Subcutaneous abdominal adipose tissue (tissue), 5 donors: ENCODE measurements at regions not wholly inside any gene's neighbourhood (a gene's known extent, or its start where the extent isn't known, plus 50 kb on each side); places are given as distances from the start of the nearest gene placed in this dataset.

Experiments used
- H3K27ac ChIP-seq: one replicate; pipeline ENCODE4 v1.7.0; 2013; ENCODE audit warnings: low read depth, mild to moderate bottlenecking, inconsistent platforms, low read length, moderate library complexity
- H3K27me3 ChIP-seq, 5 donors: one replicate each; pipeline ENCODE4 v1.7.0; 2013; ENCODE audit warnings: low read length in 5 of 5, inconsistent platforms in 1 of 5; ENCODE audit not compliant: control insufficient read depth in 5 of 5, insufficient read depth in 4 of 5
- H3K36me3 ChIP-seq, 5 donors: one replicate each; pipeline ENCODE4 v1.7.0; 2013; ENCODE audit warnings: low read length in 5 of 5; ENCODE audit not compliant: control insufficient read depth in 5 of 5, insufficient read depth in 5 of 5
- H3K4me1 ChIP-seq, 5 donors: one replicate each; pipeline ENCODE4 v1.7.0; 2013; ENCODE audit warnings: low read length in 5 of 5, mild to moderate bottlenecking in 3 of 5, moderate library complexity in 1 of 5; ENCODE audit not compliant: control insufficient read depth in 5 of 5, insufficient read depth in 5 of 5
- H3K4me3 ChIP-seq, 5 donors: one replicate each; pipeline ENCODE4 v1.7.0; 2013; ENCODE audit warnings: low read length in 5 of 5, low read depth in 1 of 5
- H3K9ac ChIP-seq, 5 donors: one replicate each; pipeline ENCODE4 v1.7.0; 2013; ENCODE audit warnings: low read length in 5 of 5, mild to moderate bottlenecking in 4 of 5, moderate library complexity in 3 of 5
- H3K9me3 ChIP-seq, 5 donors: one replicate each; pipeline ENCODE4 v1.7.0; 2013; ENCODE audit warnings: low read length in 5 of 5; ENCODE audit not compliant: control insufficient read depth in 5 of 5
- donor health status: healthy.
- donor health status: healthy.
- donor health status: healthy.
- donor health status: healthy.
- donor health status: healthy.

- Histone ChIP-seq H3K9ac (no peak overlapping the region), H3K4me3 (no peak overlapping the region), H3K27ac (no peak overlapping the region), H3K36me3 (no peaks in the 10 kb centered on the region), H3K27me3 (no peaks in the 10 kb centered on the region), H3K4me1 (no peaks in the 10 kb centered on the region), H3K9me3 (peaks cover 0 to 2% (median 0%) of the 10 kb centered on the region in 5 donors)
These were observed 495.1 kb upstream of the FAT1 start for GRCh38 chr4:187218705-187219245.

GRCh38 chr4:187224560-187224959 is 500.9 kb upstream of the FAT1 start:
- Histone ChIP-seq H3K9ac (no peak overlapping the region), H3K27me3 (no peaks in the 10 kb centered on the region), H3K4me3 (no peak overlapping the region), H3K4me1 (no peaks in the 10 kb centered on the region), H3K27ac (no peak overlapping the region), H3K36me3 (no peaks in the 10 kb centered on the region), H3K9me3 (peaks cover 0 to 2% (median 0%) of the 10 kb centered on the region in 5 donors)

GRCh38 chr4:187227907-187228704 is 504.4 kb upstream of the FAT1 start:
- no peaks in the 10 kb centered on the region for H3K36me3 ChIP-seq
- H3K4me1 ChIP-seq, result no peaks in the 10 kb centered on the region
- no peak overlapping the region for H3K27ac ChIP-seq
- H3K9me3 ChIP-seq, result no peaks in the 10 kb centered on the region
- H3K27me3 ChIP-seq, result no peaks in the 10 kb centered on the region
- H3K9ac ChIP-seq, result no peak overlapping the region
- H3K4me3 ChIP-seq, result no peak overlapping the region

- Histone ChIP-seq H3K27ac (no peak overlapping the region), H3K36me3 (no peaks in the 10 kb centered on the region), H3K9me3 (no peaks in the 10 kb centered on the region), H3K9ac (no peak overlapping the region), H3K4me3 (no peak overlapping the region), H3K4me1 (peaks cover 0 to 5% (median 0%) of the 10 kb centered on the region in 5 donors), H3K27me3 (no peaks in the 10 kb centered on the region)
These were observed 508.5 kb upstream of the FAT1 start for GRCh38 chr4:187232196-187232595.

GRCh38 chr4:187232796-187233195 is 509.1 kb upstream of the FAT1 start:
- no peaks in the 10 kb centered on the region for H3K36me3 ChIP-seq
- no peaks in the 10 kb centered on the region for H3K9me3 ChIP-seq
- H3K9ac ChIP-seq, result no peak overlapping the region
- H3K4me1 ChIP-seq, result peaks cover 0 to 5% (median 0%) of the 10 kb centered on the region in 5 donors
- no peak overlapping the region for H3K4me3 ChIP-seq
- H3K27me3 ChIP-seq, result no peaks in the 10 kb centered on the region
- no peak overlapping the region for H3K27ac ChIP-seq

GRCh38 chr4:187235456-187236170 is 512.0 kb upstream of the FAT1 start:
- H3K4me3 ChIP-seq, result no peak overlapping the region
- no peak overlapping the region for H3K9ac ChIP-seq
- H3K9me3 ChIP-seq, result no peaks in the 10 kb centered on the region
- peaks cover 0 to 5% (median 0%) of the 10 kb centered on the region in 5 donors for H3K4me1 ChIP-seq
- no peaks in the 10 kb centered on the region for H3K36me3 ChIP-seq
- no peak overlapping the region for H3K27ac ChIP-seq
- H3K27me3 ChIP-seq, result no peaks in the 10 kb centered on the region

- H3K27me3 ChIP-seq, result no peaks in the 10 kb centered on the region
- no peak overlapping the region for H3K9ac ChIP-seq
- peaks cover 0 to 5% (median 0%) of the 10 kb centered on the region in 5 donors for H3K4me1 ChIP-seq
- H3K36me3 ChIP-seq, result no peaks in the 10 kb centered on the region
- H3K9me3 ChIP-seq, result no peaks in the 10 kb centered on the region
- H3K27ac ChIP-seq, result no peak overlapping the region
- H3K4me3 ChIP-seq, result no peak overlapping the region
These were observed 512.7 kb upstream of the FAT1 start for GRCh38 chr4:187236209-187236890.

GRCh38 chr4:187238646-187239045 is 515.0 kb upstream of the FAT1 start:
- Histone ChIP-seq H3K9ac (no peak overlapping the region), H3K27ac (no peak overlapping the region), H3K9me3 (peaks cover 0 to 6% (median 0%) of the 10 kb centered on the region in 5 donors), H3K4me3 (no peak overlapping the region), H3K4me1 (peaks cover 0 to 5% (median 0%) of the 10 kb centered on the region in 5 donors), H3K36me3 (no peaks in the 10 kb centered on the region), H3K27me3 (no peaks in the 10 kb centered on the region)

GRCh38 chr4:187251896-187252295 is 528.2 kb upstream of the FAT1 start:
- no peak overlapping the region for H3K4me3 ChIP-seq
- no peak overlapping the region for H3K27ac ChIP-seq
- no peak overlapping the region for H3K9ac ChIP-seq
- H3K36me3 ChIP-seq, result no peaks in the 10 kb centered on the region
- no peaks in the 10 kb centered on the region for H3K9me3 ChIP-seq
- no peaks in the 10 kb centered on the region for H3K27me3 ChIP-seq
- peaks cover 0 to 9% (median 4%) of the 10 kb centered on the region in 5 donors for H3K4me1 ChIP-seq
